Activated CD4-positive, alpha-beta memory T cell treated with anti-CD3 and anti-CD28 coated beads, Interleukin-2, amount 10 ng/mL, durations not matched to agents 7 days and 5 days (primary cell): ENCODE measurements at regions not wholly inside any gene's neighbourhood (a gene's known extent, or its start where the extent isn't known, plus 50 kb on each side); places are given as distances from the start of the nearest gene placed in this dataset.
A peak's percentile ranks its signal among the peaks of the same experiment; 100 is the strongest.

Experiments used
- CTCF ChIA-PET: fragments of 350-600 bp; sonication (Branson Sonifier 250); formaldehyde crosslinking; loops from one replicate; lab custom pipeline; 2021; ENCODE audit warnings: antibody characterized with exemption, inconsistent platforms; lab: Charles Lee
- POLR2A ChIA-PET: fragments of 350-600 bp; sonication (Branson Sonifier 250); formaldehyde crosslinking; loops from one replicate; lab custom pipeline; 2021; ENCODE audit warnings: antibody characterized with exemption; lab: Charles Lee
- DNase-seq: peaks from one replicate; pipeline ENCODE4 v3.0.0-alpha.2; 2020
- H3K27ac Mint-ChIP-seq: one replicate; pipeline ENCODE4 v1.8.0; 2021; ENCODE audit warnings: mild to moderate bottlenecking, mixed read lengths
- H3K27me3 Mint-ChIP-seq: one replicate; pipeline ENCODE4 v1.8.0; 2021; ENCODE audit warnings: mixed read lengths
- H3K36me3 Mint-ChIP-seq: one replicate; pipeline ENCODE4 v1.8.0; 2021; ENCODE audit warnings: low read depth, mixed read lengths
- H3K4me1 Mint-ChIP-seq: one replicate; pipeline ENCODE4 v1.8.0; 2021; ENCODE audit warnings: mixed read lengths
- H3K4me3 Mint-ChIP-seq: one replicate; pipeline ENCODE4 v1.8.0; 2021; ENCODE audit warnings: mild to moderate bottlenecking, mixed read lengths
- H3K9me3 Mint-ChIP-seq: one replicate; pipeline ENCODE4 v1.8.0; 2021; ENCODE audit warnings: mixed read lengths

DNA sequence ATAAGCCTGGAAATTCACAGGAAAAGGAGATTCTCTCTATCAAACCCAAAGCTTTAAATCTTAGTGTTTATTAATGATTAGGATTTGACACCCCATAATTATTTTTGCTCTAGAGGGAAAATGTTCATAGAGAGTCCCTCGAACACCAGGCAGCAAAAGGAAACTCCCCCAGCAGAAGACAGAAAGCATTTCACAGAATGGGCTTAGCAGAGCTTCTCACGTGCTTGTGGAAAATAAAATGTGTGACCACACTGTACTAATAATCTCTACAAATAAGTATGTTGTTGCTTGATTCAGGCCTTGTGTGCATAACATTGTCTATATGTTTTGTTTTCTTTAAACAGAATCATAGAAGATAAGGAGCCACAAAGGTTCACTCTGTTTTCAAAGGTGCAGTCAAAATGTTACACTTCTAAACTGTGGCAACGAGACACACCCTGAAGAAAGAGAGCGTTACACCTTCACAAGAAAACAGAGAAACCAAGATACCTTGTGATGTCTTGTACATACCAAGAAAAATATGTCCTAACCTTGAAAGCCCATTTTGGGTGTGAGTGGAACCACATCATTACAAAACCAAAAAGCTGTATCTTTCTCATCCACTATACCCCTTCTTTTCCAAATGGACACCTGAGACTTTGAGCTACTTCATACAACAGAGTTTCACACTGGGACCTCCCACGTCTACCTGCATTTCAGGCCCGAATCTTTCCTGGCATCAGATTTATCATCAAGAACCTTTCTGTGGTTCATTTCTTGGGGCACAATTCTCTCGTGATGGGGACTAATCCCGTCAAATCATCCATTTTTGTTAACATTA, 282.5 kb downstream of the ETS1 start:
- Mint-ChIP-seq H3K27me3 (no peaks in the 10 kb centered on the region), H3K9me3 (no peaks in the 10 kb centered on the region), H3K4me1 (peaks cover 57% of the 10 kb centered on the region), H3K36me3 (peaks cover 40% of the 10 kb centered on the region), H3K4me3 (peak overlapping the region; percentile 33), H3K27ac (peak overlapping the region; percentile 87)
- DNase-seq, result no peak
- ChIA-PET POLR2A (interaction anchor here (0.7 to 2.9 kb wide), 34 partner anchors 10 to 390 kb away, joined by 3 to 51 read pairs (median 6); no protein-coding TSS in a partner anchor), CTCF (interaction anchor here (0.8 to 3.0 kb wide), 10 partner anchors 9 to 203 kb away, joined by 3 to 23 read pairs (median 3); no protein-coding TSS in a partner anchor)

DNA sequence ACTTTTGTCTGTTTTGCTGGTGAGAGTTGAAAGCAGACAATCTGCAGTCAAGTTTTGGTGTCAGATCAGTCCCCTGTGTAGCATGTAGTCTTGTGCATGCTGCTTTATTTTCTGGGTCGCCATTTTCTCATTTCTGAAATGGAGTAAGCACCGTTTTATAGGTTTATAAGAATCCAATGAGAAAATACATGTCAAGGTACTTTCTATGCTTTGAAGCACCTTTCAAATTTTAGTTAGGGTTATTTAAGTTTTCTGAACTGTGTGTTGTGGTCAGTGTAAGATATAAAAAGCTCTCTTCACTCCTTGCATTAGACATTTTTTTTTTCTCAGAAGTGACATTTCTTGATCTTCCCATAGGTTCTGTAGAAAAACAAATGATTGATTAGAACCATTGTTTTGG, 283.2 kb downstream of the ETS1 start:
- no peak for DNase-seq
- Mint-ChIP-seq H3K9me3 (no peaks in the 10 kb centered on the region), H3K36me3 (peaks cover 46% of the 10 kb centered on the region), H3K4me3 (peak overlapping the region; percentile 33), H3K27me3 (no peaks in the 10 kb centered on the region), H3K4me1 (peaks cover 60% of the 10 kb centered on the region), H3K27ac (peak overlapping the region; percentile 87)
- ChIA-PET CTCF (interaction anchor here (0.8 to 3.0 kb wide), 5 partner anchors 8 to 20 kb away, joined by 3 to 23 read pairs (median 16); no protein-coding TSS in a partner anchor), POLR2A (interaction anchor here (0.7 to 2.9 kb wide), 24 partner anchors 9 to 391 kb away, joined by 3 to 51 read pairs (median 6); no protein-coding TSS in a partner anchor)

DNA sequence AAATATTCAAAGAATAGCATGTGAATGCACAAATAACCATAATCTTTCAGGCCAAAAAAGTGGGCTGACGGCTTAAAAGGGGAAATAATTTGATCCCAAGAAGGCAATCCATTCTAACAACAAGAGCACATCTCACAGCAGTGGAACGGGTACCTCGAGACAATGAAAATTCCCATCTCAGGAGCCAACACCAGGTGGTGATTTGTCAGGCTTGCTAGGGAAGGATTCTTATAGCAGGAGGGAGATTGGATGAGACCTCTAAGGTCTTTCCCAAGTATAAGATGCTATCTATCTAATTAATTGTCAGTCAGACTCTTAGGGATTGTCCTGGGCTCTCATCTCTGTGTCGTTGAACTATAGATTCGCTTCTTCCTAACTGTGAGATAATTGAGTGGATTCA, 284.0 kb downstream of the ETS1 start:
- Mint-ChIP-seq H3K4me3 (no peak overlapping the region), H3K27ac (peak overlapping the region; percentile 87), H3K9me3 (no peaks in the 10 kb centered on the region), H3K27me3 (no peaks in the 10 kb centered on the region), H3K4me1 (peaks cover 66% of the 10 kb centered on the region), H3K36me3 (peaks cover 41% of the 10 kb centered on the region)
- CTCF ChIA-PET, result interaction anchor here (0.7 to 4.6 kb wide), 25 partner anchors 12 to 326 kb away, joined by 3 to 90 read pairs (median 6); no protein-coding TSS in a partner anchor
- POLR2A ChIA-PET, result interaction anchor here (0.7 to 7.7 kb wide), 30 partner anchors 8 to 432 kb away, joined by 3 to 271 read pairs (median 14); no protein-coding TSS in a partner anchor
- no peak for DNase-seq

DNA sequence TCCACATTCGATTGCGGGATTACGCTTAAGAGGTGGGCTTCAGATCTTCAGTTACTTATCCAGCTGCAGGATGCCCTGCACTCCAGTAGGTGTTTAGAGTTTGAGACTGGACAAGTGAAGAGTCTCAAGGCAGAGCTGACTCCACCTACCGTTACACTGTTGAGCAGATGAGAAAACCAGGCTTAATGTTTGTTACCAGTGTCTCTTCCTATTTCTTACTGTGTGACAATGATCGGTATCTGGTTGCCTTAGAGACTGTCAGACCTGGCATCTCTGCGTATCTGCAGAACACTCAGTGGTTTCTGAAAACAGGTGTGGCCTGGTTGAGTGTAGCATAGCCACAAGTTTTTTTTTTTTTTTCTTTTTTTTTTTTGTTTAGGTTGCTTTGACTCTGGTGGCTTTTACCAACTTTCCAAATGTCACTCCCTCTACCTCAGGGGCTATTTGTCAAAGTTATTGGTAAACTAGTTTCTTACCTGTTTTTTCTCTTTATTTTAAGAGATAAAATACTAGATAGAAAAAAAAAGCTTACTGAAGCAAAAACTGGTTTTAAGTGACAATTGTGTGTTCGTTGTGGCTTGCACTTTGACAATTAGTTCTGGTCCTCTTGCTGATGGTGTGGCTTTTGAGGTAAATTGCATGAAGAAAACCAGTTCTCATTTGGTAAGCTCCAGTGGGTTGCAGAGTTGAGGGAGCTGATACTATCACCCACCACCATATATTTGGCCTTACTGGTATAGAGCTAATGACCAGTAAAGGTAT, 284.8 kb downstream of the ETS1 start:
- Mint-ChIP-seq H3K4me3 (peak overlapping the region; percentile 84), H3K27ac (peak overlapping the region; percentile 87), H3K4me1 (peaks cover 72% of the 10 kb centered on the region), H3K9me3 (no peaks in the 10 kb centered on the region), H3K36me3 (peaks cover 35% of the 10 kb centered on the region), H3K27me3 (no peaks in the 10 kb centered on the region)
- DNase-seq, result peak; percentile 84
- ChIA-PET CTCF (interaction anchor here (0.7 to 4.6 kb wide), 30 partner anchors 12 to 329 kb away, joined by 3 to 90 read pairs (median 6); no protein-coding TSS in a partner anchor), POLR2A (interaction anchor here (0.7 to 7.7 kb wide), 45 partner anchors 9 to 433 kb away, joined by 3 to 271 read pairs (median 7); partner anchors contain the start of gene FLI1)

DNA sequence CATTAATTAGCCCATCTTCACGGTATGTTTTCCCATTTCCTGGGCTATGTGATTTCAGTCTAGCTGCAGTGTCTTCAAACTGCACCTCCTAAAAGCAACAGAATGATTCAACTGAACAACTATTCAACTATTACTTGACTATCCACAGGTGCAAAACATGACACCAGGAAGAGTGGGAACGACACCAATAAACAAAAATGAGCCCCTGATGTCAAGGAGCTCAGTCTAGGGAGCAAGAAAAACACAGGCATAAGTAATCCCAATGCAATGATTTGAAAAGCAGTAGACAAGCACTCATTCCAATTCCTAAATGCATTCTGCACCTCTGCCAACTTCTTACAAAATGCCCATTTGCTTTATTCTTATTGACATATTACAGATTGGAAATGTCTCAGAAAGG, 285.6 kb downstream of the ETS1 start:
- DNase-seq, result no peak
- ChIA-PET POLR2A (interaction anchor here (1.0 to 7.7 kb wide), 38 partner anchors 11 to 434 kb away, joined by 3 to 271 read pairs (median 9); partner anchors contain the start of gene FLI1), CTCF (interaction anchor here (0.7 to 4.6 kb wide), 22 partner anchors 11 to 416 kb away, joined by 3 to 90 read pairs (median 6); no protein-coding TSS in a partner anchor)
- peaks cover 80% of the 10 kb centered on the region for H3K4me1 Mint-ChIP-seq
- no peaks in the 10 kb centered on the region for H3K9me3 Mint-ChIP-seq
- no peaks in the 10 kb centered on the region for H3K27me3 Mint-ChIP-seq
- peaks cover 41% of the 10 kb centered on the region for H3K36me3 Mint-ChIP-seq
- peak overlapping the region; percentile 84 for H3K4me3 Mint-ChIP-seq
- H3K27ac Mint-ChIP-seq, result peak overlapping the region; percentile 87

DNA sequence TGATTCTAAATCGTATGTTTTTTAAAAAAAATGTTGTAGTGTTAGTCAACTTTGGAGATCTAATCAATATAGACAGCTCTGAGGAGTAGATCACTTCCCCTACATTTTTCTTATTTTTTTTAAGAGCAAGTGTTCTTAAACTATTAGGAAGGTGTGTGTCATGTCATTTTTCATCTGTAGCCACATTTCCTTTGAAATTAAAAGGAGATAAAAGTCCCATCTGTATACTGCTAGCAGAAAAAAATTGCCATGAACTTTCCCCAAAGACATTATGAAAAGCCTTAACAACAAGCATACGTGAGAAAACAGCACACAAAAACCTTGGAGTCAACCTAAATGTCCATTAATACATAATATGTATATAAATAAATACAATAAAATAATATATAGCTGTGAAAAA, 286.6 kb downstream of the ETS1 start:
- peaks cover 82% of the 10 kb centered on the region for H3K4me1 Mint-ChIP-seq
- no peaks in the 10 kb centered on the region for H3K27me3 Mint-ChIP-seq
- H3K9me3 Mint-ChIP-seq, result no peaks in the 10 kb centered on the region
- peaks cover 36% of the 10 kb centered on the region for H3K36me3 Mint-ChIP-seq
- H3K27ac Mint-ChIP-seq, result peak overlapping the region; percentile 87
- peak overlapping the region; percentile 56 for H3K4me3 Mint-ChIP-seq
- no peak for DNase-seq
- CTCF ChIA-PET, result interaction anchor here (1.3 to 4.6 kb wide), 9 partner anchors 10 to 329 kb away, joined by 3 to 90 read pairs (median 10); no protein-coding TSS in a partner anchor
- POLR2A ChIA-PET, result interaction anchor here (0.6 to 7.7 kb wide), 18 partner anchors 10 to 329 kb away, joined by 3 to 271 read pairs (median 26); no protein-coding TSS in a partner anchor

DNA sequence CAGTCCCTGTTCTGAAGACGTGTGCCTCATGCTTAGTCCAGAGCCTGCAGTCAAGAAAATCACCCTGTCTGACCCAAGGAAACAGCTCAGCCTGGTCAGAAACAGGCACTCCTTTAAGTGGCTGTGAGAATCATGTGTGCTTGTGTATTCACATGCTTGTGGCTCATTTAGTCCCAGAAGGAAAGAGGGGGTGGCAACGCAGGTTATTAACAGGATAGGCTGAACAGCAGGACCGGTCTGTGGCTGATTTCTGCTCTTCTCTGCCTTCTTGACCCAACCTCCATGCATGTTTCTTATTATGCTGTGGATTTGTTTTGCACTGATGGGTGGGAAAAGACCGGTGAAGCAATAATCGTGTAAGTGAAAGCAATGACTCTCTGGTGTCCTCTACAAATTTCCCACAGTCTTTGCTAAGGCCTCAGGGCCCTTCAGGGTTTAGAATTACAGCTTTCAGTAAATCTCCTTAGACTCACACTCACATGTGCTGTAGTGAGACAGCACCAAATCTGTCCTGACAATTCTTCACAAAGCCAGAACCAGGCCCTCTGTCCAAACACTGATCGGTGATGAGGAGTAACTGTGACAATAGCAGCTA, 288.1 kb downstream of the ETS1 start:
- peaks cover 8% of the 10 kb centered on the region for H3K9me3 Mint-ChIP-seq

DNA sequence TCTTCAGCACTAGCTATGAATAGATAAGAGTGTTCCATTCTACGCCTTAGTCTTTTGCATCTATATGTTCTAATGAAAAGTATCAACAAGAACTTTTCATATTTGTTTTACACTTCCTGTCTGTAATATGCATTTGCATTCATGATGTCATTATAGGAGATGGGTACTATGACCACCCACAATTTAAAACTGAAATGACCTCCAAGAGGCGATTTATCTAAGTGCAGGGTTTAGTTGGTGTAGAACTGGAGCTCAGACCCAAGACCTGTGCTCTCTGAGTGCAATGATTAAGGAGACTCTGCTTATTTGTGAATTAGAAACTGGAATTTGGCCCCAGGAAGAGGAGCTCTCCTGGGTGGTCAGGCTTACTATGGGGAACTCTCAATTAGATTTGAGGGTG, 289.1 kb downstream of the ETS1 start:
- no peaks in the 10 kb centered on the region for H3K27me3 Mint-ChIP-seq
- CTCF ChIA-PET, result interaction anchor here (0.6 to 1.1 kb wide), 5 partner anchors 24 to 187 kb away, joined by 3 to 4 read pairs (median 3); no protein-coding TSS in a partner anchor
- peak overlapping the region; percentile 87 for H3K27ac Mint-ChIP-seq
- H3K36me3 Mint-ChIP-seq, result peaks cover 40% of the 10 kb centered on the region
- POLR2A ChIA-PET, result interaction anchor here (1.1 to 7.7 kb wide), 9 partner anchors 7 to 220 kb away, joined by 3 to 271 read pairs (median 64); no protein-coding TSS in a partner anchor
- no peak overlapping the region for H3K4me3 Mint-ChIP-seq
- no peak for DNase-seq
- H3K9me3 Mint-ChIP-seq, result peaks cover 8% of the 10 kb centered on the region
- peaks cover 80% of the 10 kb centered on the region for H3K4me1 Mint-ChIP-seq

More for the DNA sequence above, 288.1 kb downstream of the ETS1 start:
- ChIA-PET CTCF (interaction anchor here (0.6 to 4.6 kb wide), 7 partner anchors 8 to 331 kb away, joined by 3 to 90 read pairs (median 4); no protein-coding TSS in a partner anchor), POLR2A (interaction anchor here (0.6 to 7.7 kb wide), 16 partner anchors 8 to 330 kb away, joined by 3 to 271 read pairs (median 28); no protein-coding TSS in a partner anchor)
- DNase-seq, result no peak
- peak overlapping the region; percentile 87 for H3K27ac Mint-ChIP-seq
- H3K4me1 Mint-ChIP-seq, result peaks cover 81% of the 10 kb centered on the region
- peak overlapping the region; percentile 49 for H3K4me3 Mint-ChIP-seq
- no peaks in the 10 kb centered on the region for H3K27me3 Mint-ChIP-seq
- H3K36me3 Mint-ChIP-seq, result peaks cover 36% of the 10 kb centered on the region

DNA sequence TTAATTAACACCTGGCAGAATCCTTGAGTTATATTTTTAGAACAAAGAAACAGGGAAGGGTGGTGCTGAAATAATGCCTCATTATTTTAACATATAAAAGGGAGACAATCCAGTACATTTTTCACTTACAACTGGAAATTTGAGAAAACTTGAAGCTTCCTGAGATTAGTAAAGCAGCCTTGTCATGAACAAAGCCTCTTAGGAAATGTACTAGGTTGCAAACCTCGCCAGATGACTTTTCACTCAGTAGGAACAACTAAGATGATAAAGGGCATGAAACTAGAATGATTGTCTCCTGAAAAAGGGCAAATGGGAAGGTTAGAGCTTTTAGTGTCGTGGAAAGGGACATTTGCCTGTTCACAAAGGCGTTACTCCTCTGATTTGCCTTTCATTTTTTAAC, 289.6 kb downstream of the ETS1 start:
- POLR2A ChIA-PET, result interaction anchor here (1.1 to 7.7 kb wide), 8 partner anchors 7 to 221 kb away, joined by 3 to 271 read pairs (median 50); no protein-coding TSS in a partner anchor
- Mint-ChIP-seq H3K27me3 (no peaks in the 10 kb centered on the region), H3K4me1 (peaks cover 80% of the 10 kb centered on the region), H3K36me3 (peaks cover 45% of the 10 kb centered on the region), H3K27ac (peak overlapping the region; percentile 28), H3K9me3 (peaks cover 10% of the 10 kb centered on the region), H3K4me3 (no peak overlapping the region)
- CTCF ChIA-PET, result interaction anchor here (0.8 to 1.1 kb wide), 3 partner anchors 24 to 182 kb away, joined by 3 to 4 read pairs (median 3); no protein-coding TSS in a partner anchor
- no peak for DNase-seq

DNA sequence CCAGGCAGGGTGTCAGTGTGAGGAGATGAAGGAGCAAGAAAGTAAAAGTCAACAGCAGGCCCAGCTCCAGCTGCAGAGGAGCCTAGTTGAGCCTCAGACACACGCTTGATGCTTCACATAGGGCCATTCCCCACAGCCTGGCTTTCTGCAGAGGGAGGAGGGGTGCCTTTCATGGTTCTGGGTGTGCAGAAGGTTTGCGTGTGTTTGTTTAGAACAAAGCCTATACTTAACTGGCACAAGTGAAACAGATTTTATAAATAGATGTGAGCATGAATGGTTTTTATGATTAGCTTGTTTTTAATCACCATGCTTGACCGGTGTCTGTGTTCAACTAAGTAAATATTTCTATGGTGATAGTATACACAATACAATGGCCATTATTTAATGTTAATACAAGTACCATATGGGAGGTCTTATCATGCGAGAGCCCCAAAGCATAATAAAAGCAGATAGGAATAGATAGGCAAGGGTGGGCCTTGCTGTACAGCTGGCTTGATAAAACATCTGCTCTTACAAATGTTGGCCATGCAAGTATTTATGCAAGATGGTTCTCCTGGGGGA, 290.2 kb downstream of the ETS1 start:
- Mint-ChIP-seq H3K27ac (no peak overlapping the region), H3K4me1 (peaks cover 86% of the 10 kb centered on the region), H3K9me3 (peaks cover 10% of the 10 kb centered on the region), H3K36me3 (peaks cover 51% of the 10 kb centered on the region), H3K4me3 (no peak overlapping the region), H3K27me3 (no peaks in the 10 kb centered on the region)
- CTCF ChIA-PET, result interaction anchor here (0.6 to 1.0 kb wide), 2 partner anchors 26 to 196 kb away, joined by 3 read pairs; no protein-coding TSS in a partner anchor
- DNase-seq, result no peak
- POLR2A ChIA-PET, result interaction anchor here (0.7 to 7.7 kb wide), 8 partner anchors 21 to 333 kb away, joined by 3 to 271 read pairs (median 10); no protein-coding TSS in a partner anchor

DNA sequence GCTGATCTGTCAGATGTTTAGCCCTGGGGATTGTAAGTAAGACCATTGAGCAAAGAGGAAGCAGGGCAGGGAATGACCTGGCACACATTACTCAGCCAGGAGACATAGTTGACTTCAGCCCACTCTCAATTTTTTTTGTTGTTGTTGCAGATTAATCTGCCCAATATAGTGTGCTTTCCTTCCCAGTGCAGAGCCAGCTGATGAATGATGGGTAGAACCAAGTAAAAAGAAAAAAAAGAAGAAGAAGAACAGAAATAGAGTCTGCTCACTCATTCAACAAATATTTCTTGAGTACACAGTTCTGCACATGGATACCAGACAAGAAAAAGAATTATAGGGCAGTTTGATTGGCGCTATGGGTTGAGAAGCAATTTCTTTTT, 292.7 kb downstream of the ETS1 start:
- H3K9me3 Mint-ChIP-seq, result peaks cover 10% of the 10 kb centered on the region
- H3K27me3 Mint-ChIP-seq, result no peaks in the 10 kb centered on the region
- CTCF ChIA-PET, result interaction anchor here (2.0 kb wide), 1 partner anchor 29 kb away, joined by 8 read pairs; no protein-coding TSS in a partner anchor
- no peak overlapping the region for H3K27ac Mint-ChIP-seq
- POLR2A ChIA-PET, result interaction anchor here (1.0 to 8.2 kb wide), 5 partner anchors 10 to 214 kb away, joined by 3 to 302 read pairs (median 4); no protein-coding TSS in a partner anchor
- DNase-seq, result no peak
- peaks cover 87% of the 10 kb centered on the region for H3K4me1 Mint-ChIP-seq
- H3K4me3 Mint-ChIP-seq, result no peak overlapping the region
- peaks cover 59% of the 10 kb centered on the region for H3K36me3 Mint-ChIP-seq
